CMK (cell line): ENCODE measurements at regions not wholly inside any gene's neighbourhood (a gene's known extent, or its start where the extent isn't known, plus 50 kb on each side); places are given as distances from the start of the nearest gene placed in this dataset.
"Not testable (repeated sequence)": the region's sequence is repeated elsewhere in the genome, so short reads cannot be mapped to it uniquely, and the experiment has no call there.

Experiments
- DNase-seq: peaks from one replicate; pipeline ENCODE4 v3.0.0-alpha.2; 2010; ENCODE audit warnings: low read depth

GRCh38 chr3:150300852-150301517 lies 107.1 kb upstream of the TSC22D2 start:
- DNase-seq = no peak

GRCh38 chr3:150300388-150300787 lies 107.7 kb upstream of the TSC22D2 start:
- DNase-seq = no peak

- no peak for DNase-seq
Measured at GRCh38 chr3:150299201-150299600, 108.9 kb upstream of the TSC22D2 start.

DNA sequence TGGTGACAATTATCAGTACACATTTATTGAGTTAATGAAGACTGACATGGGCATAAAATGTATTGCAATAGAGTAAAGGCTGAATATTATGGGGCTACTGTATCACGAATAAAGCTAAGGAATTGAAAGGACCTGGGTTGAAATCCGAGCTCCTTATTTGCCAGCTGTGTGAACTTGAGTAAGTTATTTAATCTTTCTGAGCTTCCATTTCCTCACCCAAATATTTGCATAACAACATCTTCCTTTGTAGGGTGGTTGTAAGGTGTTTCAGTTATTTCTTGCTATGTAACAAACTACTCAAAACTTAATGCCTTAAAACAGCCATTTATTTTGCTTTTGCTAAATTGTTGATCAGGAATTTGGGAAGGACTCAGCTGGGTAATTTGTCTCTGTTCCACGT lies 111.1 kb upstream of the TSC22D2 start:
- DNase-seq = no peak

DNA sequence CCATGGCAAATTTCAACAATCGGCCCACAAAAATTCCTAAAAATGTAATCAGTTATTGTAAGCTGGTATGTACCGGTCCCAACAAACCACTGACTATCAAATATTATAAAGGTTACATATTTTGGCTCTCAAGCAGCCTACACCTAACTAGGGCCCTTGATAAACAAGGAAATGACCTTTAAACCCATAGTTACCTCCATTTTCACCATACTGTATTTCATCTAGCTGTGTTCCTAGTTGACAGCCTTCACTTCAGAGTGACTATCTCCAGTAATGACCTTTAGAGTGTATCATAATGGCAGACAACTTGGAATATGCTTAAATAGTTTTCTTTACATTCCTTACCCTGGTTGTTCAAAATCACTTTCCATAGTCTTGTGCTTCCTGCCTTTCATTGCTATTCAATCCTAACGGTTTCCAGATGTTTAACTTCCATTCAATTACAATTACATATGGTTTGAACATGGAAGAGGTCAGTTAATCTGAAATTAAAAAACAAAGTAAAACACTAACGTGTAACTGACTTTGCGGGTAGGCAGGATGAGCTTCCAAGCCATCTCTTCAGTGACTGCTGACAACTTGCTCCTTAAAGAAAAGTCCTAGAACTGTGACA lies 111.9 kb upstream of the TSC22D2 start:
- no peak for DNase-seq

DNA sequence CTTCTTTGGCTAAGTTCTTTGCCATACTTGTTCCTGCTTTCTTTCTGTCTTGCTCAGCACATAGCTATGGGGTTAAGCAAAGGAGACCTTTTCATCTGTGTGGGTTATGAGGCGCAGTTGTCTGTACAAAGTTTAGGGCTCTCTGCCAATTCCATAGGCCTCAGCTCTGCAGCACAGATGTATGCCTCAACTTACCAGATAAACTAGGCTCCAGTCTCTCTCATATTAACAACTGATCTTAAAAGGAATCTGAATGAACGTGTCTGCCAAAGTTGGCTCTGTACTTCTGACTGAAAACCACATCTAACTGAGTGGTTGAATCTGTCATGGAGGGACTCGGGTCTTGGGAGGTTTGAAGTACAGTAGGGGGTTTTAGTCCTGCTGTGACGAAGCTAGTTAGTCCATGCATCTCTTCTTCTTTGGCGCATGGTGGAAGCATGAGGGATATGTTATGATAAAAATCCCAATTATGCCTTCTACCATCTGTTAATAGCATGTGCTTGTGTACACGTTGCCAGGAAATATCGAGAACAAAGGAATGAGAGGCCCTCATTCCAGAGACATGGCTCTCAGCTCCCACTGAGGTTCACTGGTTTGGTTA lies 114.6 kb upstream of the TSC22D2 start:
- DNase-seq = no peak

DNA sequence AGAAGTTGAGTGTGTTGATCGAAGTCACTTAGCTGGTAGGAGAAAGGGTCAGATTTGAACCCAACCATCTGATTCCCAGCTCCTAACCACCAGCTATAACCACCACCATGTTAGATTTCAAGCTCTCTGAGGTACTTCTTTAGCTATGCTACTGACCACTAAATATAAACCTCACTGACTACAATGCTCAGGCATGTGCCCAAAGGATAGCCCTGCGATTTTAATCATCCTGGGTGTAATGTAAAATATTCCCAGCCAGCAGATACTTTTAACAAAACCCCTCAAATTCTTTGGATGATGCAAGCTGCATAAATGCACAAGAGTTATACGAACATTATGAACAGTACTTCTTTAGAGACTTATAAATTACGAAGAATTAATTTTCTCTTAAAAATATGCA lies 115.2 kb upstream of the TSC22D2 start:
- no peak for DNase-seq

GRCh38 chr3:150291515-150291914 lies 116.6 kb upstream of the TSC22D2 start:
- no peak for DNase-seq

- DNase-seq = no peak
Measured at GRCh38 chr3:150286390-150287147, 121.5 kb upstream of the TSC22D2 start.

- DNase-seq = no peak
Measured at GRCh38 chr3:150285601-150286000, 122.5 kb upstream of the TSC22D2 start.

GRCh38 chr3:150278843-150279381 lies 129.2 kb upstream of the TSC22D2 start:
- DNase-seq = no peak

DNA sequence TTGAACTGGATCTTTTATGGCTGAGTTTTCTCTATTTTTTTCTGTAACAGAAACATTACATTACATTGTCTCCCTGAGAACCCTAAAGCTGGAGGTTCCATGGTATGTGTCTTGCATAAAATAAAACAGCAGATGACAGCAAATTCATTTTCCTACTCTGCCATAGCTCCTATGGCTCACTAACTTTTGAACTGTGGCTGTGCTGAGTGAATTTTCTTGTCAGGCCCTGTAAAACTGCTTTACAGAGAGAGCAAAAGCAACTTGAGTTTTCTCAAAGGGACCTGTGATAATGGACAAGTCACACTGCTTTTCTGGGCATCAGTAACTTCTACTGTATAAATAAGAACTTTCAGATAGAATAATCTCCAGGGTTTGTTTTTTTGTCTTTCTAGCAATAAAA lies 129.9 kb upstream of the TSC22D2 start:
- DNase-seq = no peak

- DNase-seq = no peak
Measured at GRCh38 chr3:150277444-150277843, 130.7 kb upstream of the TSC22D2 start.

DNA sequence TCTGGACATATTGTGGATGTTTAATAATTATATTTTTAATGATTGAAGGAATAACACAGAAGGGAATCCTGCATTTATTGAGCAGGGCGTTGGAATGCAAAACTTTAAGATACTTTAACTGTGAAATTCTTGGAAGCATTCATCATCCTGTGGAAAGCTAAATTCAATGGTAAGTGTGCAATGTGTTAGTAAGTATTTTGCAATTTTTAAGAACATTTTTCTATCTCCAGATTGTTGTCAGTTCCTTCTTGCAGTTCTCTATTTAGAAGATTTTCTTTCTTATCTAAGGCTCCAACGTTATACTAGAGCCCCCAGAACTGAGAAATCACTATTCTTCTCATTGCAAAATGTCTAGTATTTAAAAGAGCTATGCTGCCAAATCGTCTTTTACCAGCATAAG lies 132.2 kb upstream of the TSC22D2 start:
- DNase-seq = no peak

DNA sequence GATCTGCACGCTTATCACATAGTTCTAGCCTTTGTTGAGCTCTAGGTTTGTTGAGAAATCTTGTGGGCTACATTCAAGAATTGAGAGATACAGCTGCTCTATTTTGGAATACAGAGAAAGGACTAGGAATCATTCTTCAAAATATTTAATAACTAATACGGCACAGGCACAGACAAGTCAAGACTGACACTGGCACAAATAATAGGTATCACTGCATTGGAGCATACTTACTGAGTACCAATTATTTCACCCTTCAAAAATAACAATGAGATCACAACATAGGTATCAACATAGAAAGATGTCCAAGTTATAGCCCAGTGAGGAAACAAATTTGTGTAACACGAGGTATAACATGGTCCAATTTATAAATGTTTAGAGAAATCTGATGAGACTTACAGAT lies 133.7 kb upstream of the TSC22D2 start:
- DNase-seq = no peak

DNA sequence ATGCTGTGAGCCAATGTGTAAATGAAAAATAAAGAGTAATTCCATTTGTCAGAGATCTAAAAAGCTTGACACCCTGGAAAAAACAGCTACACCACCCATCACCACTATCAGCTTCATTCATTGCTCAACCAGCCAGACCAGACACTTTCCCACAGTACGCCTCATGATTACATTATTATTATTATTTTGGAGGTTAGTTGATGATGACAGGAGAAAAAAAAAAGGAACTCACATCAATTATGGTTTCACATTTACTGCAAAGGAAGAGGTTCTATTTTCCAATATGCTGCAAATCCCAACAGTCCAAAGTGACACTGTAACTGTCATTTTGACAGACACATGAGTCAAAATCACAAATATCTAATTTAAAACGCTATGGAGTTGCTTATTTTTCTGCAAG lies 134.7 kb upstream of the TSC22D2 start:
- DNase-seq = no peak

DNA sequence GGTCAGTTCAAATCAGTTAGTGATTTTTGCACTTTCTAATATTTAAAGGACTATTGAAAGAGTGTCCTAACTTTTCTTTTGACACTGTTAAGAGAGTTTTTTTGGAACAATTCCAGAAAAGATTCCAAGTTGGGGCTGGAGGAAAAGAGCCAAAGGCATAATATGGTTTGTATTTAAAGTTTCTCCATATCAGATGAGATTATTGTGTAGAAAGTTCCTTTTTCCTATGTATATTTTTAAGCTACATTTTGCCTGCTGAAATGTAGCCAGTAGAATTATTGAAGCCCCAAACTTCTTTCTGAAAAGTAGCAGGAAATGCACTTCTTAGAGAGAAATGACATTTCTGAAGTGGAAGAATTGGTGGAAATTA lies 136.5 kb upstream of the TSC22D2 start:
- DNase-seq = no peak

DNA sequence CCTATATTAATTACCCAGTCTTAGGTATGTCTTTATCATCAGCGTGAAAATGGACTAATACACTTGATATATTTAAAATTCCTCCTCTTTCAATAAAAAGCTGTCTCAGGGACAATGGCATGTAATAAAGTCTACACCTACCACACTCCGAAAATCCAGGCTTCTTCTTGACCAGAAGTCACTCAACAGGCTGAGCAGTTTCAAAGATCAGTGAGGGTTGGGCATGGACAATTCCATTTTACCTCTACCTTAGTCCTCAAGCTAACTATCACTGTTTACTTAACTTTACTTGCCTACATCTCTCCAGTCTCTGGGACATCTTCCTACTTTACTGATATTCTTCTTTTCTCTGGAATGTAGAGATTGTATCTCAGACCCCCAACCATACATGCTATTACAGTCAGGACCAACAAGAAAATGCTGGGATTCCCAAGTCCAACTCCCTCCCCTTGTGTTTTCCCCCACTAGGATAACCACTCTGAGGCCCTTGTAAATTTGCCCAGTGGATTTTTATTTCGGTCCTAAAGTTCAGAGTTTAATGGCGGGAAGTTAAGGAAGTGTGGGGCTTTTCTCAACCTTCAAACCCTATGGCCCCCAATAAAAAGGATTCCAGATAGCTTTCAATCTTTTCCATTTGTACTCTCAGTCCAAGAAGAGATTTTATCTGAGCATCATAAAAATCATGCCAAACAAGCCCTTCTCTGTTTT lies 137.1 kb upstream of the TSC22D2 start:
- no peak for DNase-seq

DNA sequence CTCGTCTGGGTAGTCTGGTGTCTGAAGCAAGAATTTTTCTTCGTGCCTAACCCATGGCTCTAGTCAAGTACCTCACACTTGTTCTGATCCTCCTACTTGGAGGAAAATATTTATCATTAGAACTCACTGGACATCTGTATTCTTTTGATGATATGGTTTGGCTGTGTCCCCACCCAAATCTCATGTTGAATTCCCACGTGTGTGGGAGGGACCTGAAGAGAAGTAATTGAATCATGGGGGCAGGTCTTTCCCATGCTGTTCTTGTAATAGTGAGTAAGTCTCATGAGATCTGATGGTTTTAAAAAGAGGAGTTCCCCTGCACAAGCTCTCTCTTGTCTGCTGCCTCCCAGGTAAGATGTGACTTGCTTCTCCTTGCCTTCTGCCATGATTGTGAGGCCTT lies 137.7 kb upstream of the TSC22D2 start:
- DNase-seq = not testable (repeated sequence)

DNA sequence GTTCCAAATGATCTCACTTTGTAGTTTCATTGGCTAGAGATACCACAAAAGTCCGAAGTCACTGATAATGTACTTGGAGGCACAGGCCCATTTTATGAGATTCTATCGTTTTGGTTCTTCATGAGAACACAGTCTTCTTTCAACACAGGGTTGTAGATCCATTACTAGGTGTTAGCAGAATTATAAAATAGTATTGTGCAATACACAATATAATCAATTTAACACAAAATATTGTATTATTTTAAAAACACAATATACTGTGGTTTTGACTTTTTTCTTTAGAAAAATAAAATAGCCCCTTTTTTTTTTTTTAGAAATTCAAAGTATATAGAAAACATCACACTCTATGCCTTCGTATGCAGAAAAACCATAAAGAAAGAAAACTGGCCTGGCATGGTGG lies 138.6 kb upstream of the TSC22D2 start:
- no peak for DNase-seq

DNA sequence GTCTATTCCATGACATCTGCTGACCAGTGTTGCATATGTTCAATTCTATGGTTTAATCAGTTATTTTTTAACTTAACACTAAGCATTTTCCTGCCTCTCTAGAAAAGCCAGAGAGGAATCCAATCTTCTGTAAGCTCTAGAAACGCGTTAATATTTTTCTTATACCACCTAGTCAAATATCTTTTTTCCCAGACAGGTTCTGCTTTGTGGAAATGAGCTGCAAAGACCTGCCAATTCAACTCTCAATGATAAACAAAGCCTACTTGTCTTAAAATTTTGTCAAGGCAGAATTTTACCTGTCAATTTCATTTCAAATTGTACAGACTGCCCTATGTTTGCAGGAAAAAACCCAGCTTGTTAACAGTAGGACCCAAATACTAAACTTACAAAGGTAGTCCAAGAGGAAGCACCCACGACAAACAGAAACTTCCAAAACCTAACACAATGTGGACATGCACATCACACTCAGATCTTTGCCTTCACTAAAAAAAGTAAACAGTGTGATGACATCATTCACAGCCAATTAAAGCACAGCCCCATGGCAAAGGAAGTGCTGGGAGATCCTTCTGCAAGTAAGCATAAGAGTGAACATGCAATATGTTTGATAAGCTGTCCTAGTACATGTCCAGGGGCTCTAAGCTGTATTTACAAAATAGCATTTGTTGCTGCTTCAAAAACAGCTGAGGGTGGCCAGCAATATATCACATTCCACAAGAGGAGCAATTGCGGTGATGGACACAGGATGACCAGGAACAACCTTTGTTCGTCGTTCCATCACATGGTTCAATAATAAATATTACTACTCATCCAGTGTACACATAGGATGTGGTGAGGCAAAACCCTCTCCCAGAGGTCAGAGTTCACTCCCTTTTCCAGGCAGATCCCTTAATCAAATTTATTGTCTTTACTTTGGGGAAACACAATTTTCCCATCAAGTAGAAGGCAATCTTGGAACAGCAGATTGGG lies 139.4 kb upstream of the TSC22D2 start:
- no peak for DNase-seq
